Fibroblast of pulmonary artery (primary cell): ENCODE measurements at regions not wholly inside any gene's neighbourhood (a gene's known extent, or its start where the extent isn't known, plus 50 kb on each side); places are given as distances from the start of the nearest gene placed in this dataset.

Experiments
- DNase-seq: peaks from one replicate; pipeline ENCODE4 v3.0.0-alpha.2; 2010; ENCODE audit warnings: low read depth
- H3K4me3 ChIP-seq: replicated peaks from 2 replicates; pipeline ENCODE4 v1.5.1; 2011; ENCODE audit warnings: low read depth, mild to moderate bottlenecking, control low read depth, low read length, moderate library complexity
- TF ChIP-seq, protein P1 (sequence below): IDR thresholded peaks from 2 replicates; pipeline ENCODE4 v1.5.1; 2011; ENCODE audit warnings: mild to moderate bottlenecking, control low read depth, low read length, inconsistent platforms; ENCODE audit errors: missing control alignments

DNA sequence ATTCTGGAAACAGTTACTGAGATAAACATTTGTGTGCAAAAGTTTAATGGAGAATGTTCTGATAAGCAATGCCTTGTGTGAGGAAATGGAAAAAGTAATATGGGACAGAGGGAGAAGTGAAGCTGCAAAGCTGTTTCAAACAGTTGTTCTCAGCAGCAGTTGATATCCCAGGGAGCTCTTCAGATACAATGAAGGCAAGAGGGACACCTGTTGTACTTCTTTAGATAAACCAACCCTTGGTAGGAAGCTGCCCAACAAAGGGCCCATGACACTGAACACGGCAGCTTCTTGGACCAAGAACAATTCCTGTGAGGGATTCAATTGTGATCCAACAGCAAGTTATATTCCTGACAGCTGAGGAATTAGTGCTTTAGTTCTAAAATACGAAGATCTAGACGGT lies 894.3 kb upstream of the PCDH20 start:
- TF ChIP-seq, protein P1, sequence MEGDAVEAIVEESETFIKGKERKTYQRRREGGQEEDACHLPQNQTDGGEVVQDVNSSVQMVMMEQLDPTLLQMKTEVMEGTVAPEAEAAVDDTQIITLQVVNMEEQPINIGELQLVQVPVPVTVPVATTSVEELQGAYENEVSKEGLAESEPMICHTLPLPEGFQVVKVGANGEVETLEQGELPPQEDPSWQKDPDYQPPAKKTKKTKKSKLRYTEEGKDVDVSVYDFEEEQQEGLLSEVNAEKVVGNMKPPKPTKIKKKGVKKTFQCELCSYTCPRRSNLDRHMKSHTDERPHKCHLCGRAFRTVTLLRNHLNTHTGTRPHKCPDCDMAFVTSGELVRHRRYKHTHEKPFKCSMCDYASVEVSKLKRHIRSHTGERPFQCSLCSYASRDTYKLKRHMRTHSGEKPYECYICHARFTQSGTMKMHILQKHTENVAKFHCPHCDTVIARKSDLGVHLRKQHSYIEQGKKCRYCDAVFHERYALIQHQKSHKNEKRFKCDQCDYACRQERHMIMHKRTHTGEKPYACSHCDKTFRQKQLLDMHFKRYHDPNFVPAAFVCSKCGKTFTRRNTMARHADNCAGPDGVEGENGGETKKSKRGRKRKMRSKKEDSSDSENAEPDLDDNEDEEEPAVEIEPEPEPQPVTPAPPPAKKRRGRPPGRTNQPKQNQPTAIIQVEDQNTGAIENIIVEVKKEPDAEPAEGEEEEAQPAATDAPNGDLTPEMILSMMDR = no peak
- no peak overlapping the region for H3K4me3 ChIP-seq
- DNase-seq = no peak

DNA sequence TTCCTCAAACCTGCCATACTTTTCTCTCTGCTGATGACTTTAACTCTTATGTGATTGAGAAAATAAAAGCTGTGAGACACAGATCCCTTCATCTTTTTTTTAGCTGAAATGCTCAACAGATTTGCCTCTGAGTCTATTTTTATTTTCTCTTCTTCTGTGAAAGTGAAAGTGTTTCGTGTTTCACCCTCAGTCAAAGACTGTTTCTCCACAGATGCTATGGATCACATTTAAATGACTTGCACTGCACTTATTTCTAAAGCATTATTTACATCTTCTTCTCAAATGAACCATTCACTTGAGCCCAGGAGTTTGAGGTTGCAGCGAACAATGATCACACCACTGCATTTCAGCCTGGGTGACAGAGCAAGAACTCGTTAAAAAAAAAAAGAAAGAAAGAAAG lies 890.1 kb upstream of the PCDH20 start:
- peak; percentile 2 for DNase-seq
- peak overlapping the region; percentile 38 for H3K4me3 ChIP-seq

DNA sequence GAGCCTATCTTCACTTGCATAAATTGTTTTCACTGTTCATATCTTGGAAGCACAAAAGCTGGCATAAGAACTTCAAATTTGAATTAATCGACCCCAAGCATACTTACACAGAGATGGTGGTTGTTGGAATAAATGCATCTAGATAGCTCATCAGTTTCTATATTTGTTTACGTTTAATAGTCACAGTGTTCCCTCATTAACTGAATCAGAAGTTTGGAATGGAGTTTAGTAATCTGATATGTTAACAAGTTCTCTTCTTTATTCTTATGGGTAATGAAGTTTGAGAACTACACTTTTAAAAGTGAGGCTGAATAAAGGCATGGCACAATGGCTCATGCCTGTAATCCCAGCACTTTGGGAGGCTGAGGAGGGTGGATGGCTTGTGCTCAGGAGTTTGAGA lies 886.7 kb upstream of the PCDH20 start:
- TF ChIP-seq, protein P1 = no peak
- no peak overlapping the region for H3K4me3 ChIP-seq
- no peak for DNase-seq

More for the DNA sequence above, 890.1 kb upstream of the PCDH20 start:
- TF ChIP-seq, protein P1 = no peak

DNA sequence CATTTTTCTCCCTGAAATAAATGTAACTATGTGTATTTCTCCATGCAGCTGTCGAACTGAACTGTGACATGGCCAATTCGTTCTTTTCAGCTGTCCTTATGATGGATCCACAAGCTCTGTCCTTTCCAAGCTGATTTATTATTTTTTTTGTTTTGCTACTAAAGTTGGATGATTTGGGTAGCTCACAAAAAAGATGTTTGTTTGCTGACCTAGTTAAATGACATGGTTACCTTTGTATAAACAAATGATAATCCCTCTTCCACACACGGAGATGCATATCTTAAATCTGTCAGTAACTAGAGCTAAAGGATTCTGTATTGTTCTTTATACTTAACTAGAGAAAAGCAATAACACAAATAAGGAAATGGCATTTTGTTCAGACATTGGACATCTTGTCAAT lies 884.3 kb upstream of the PCDH20 start:
- TF ChIP-seq, protein P1 = no peak
- DNase-seq = no peak
- no peak overlapping the region for H3K4me3 ChIP-seq

DNA sequence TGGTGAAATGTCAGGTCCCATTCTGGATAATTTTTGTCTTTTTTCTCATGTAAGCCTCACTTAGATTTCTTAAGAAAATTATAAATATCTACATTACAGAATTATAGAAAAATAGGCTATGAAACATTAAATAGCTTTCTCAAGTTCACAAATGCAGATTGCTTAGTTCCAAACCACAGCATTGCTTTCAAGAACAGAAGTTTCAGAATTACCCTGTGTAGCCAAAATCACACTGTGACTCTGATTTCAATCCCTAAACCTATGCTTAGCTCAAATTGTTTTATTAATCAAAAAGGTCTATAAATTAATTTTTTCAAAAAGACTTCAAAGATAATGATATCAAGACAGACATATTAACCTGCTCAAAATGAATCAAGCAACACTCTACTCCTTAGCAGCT lies 881.2 kb upstream of the PCDH20 start:
- TF ChIP-seq, protein P1 = no peak
- no peak for DNase-seq
- H3K4me3 ChIP-seq = no peak overlapping the region

DNA sequence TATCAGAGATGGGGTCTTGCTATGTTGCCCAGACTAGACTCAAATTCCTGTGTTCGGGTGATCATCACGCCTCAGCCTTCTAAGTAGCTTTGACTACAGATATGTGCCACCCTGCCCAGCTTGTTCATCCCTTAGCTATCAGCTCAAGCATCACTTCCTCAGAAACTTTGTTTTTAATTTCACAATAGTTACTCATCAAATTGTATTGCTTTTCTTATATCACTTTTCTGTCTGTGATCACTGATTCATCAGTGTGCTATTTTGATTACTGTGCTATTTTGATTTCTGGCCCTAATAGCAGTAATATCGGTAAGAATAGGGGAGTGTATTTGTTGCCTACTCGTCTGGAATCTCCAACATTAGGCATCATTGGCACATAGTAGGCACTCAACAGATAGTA lies 878.6 kb upstream of the PCDH20 start:
- DNase-seq = peak; percentile 4
- TF ChIP-seq, protein P1 = no peak
- no peak overlapping the region for H3K4me3 ChIP-seq

DNA sequence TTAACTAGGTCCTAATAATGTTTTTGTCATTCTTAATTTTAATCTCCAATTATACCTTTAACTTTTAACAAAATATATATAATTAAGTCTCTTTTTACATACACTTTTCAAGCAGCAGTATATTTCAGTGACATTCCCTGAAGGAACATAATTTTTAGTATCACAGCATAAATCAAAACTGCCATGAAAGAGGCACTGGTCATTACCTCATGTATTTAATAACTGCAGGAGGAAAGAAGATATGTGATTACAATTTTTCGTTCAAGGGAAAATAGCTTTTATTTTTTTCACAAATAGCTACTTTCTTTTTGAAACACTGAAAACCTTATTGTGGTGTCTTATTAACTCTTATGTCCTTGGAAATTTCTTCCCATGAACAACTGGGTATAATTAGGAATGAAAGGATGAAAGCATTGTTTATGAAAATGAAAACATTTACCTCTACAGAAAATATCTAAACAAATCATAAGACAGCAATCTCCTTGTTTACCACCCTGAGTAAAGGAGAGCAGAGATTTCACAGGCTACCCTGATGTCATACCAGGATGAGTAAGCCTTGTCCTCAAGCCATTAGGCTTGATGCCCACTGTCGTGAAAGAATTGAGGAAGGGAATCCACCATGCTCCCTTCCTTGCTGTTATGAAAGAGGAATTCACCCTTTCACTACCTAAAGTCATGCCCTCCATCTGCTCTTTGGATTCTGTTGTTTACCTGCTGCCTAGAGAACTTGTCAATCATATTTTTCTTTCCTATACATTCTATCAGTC lies 877.2 kb upstream of the PCDH20 start:
- DNase-seq = peak; percentile 3
- TF ChIP-seq, protein P1 = no peak
- H3K4me3 ChIP-seq = no peak overlapping the region
